HS-27A (cell line): ENCODE measurements at regions not wholly inside any gene's neighbourhood (a gene's known extent, or its start where the extent isn't known, plus 50 kb on each side); places are given as distances from the start of the nearest gene placed in this dataset.

ENCODE experiments used
- DNase-seq: peaks from one replicate; pipeline ENCODE4 v3.0.0-alpha.2; 2012; ENCODE audit warnings: low read depth, missing footprints

GRCh38 chr2:220628252-220628651, 943.9 kb downstream of the EPHA4 start:
- DNase-seq: no peak

GRCh38 chr2:220641137-220641536, 931.0 kb downstream of the EPHA4 start:
- no peak for DNase-seq

GRCh38 chr2:220646424-220646823, 925.7 kb downstream of the EPHA4 start:
- no peak for DNase-seq

GRCh38 chr2:220648628-220649027, 923.5 kb downstream of the EPHA4 start:
- no peak for DNase-seq

GRCh38 chr2:220653776-220654175, 918.3 kb downstream of the EPHA4 start:
- DNase-seq: no peak

- no peak for DNase-seq
These were observed 917.8 kb downstream of the EPHA4 start for GRCh38 chr2:220654322-220654721.

GRCh38 chr2:220660277-220661145, 911.6 kb downstream of the EPHA4 start:
- no peak for DNase-seq

- no peak for DNase-seq
These were observed 909.7 kb downstream of the EPHA4 start for GRCh38 chr2:220662431-220662830.

GRCh38 chr2:220663065-220663464, 909.0 kb downstream of the EPHA4 start:
- DNase-seq: no peak

- DNase-seq: no peak
These were observed 907.6 kb downstream of the EPHA4 start for GRCh38 chr2:220664272-220665107.

GRCh38 chr2:220665108-220665471, 907.0 kb downstream of the EPHA4 start:
- DNase-seq: no peak

- DNase-seq: no peak
These were observed 902.8 kb downstream of the EPHA4 start for GRCh38 chr2:220669324-220669723.

- DNase-seq: no peak
These were observed 901.6 kb downstream of the EPHA4 start for GRCh38 chr2:220670511-220670910.

- no peak for DNase-seq
These were observed 898.8 kb downstream of the EPHA4 start for GRCh38 chr2:220673151-220673874.

- DNase-seq: no peak
These were observed 898.1 kb downstream of the EPHA4 start for GRCh38 chr2:220674033-220674432.

GRCh38 chr2:220676695-220677094, 895.4 kb downstream of the EPHA4 start:
- no peak for DNase-seq

GRCh38 chr2:220678943-220679342, 893.2 kb downstream of the EPHA4 start:
- no peak for DNase-seq

GRCh38 chr2:220682616-220683015, 889.5 kb downstream of the EPHA4 start:
- no peak for DNase-seq

GRCh38 chr2:220684099-220684498, 888.0 kb downstream of the EPHA4 start:
- DNase-seq: no peak

- DNase-seq: peak; percentile 34
These were observed 884.8 kb downstream of the EPHA4 start for GRCh38 chr2:220687231-220687843.

- no peak for DNase-seq
These were observed 876.5 kb downstream of the EPHA4 start for GRCh38 chr2:220695397-220696279.
